AG09319 (cell line): ENCODE measurements at regions not wholly inside any gene's neighbourhood (a gene's known extent, or its start where the extent isn't known, plus 50 kb on each side); places are given as distances from the start of the nearest gene placed in this dataset.
"Not testable (repeated sequence)": the region's sequence is repeated elsewhere in the genome, so short reads cannot be mapped to it uniquely, and the experiment has no call there.

ENCODE experiments used
- DNase-seq: peaks from one replicate; pipeline ENCODE4 v3.0.0-alpha.2; 2010; ENCODE audit warnings: low read depth; ENCODE audit errors: extremely low read depth
- TF ChIP-seq, protein P1 (sequence below): IDR thresholded peaks from 2 replicates; pipeline ENCODE4 v1.5.1; 2011; ENCODE audit warnings: low read depth, mild to moderate bottlenecking, inconsistent platforms, low read length, moderate library complexity

DNA sequence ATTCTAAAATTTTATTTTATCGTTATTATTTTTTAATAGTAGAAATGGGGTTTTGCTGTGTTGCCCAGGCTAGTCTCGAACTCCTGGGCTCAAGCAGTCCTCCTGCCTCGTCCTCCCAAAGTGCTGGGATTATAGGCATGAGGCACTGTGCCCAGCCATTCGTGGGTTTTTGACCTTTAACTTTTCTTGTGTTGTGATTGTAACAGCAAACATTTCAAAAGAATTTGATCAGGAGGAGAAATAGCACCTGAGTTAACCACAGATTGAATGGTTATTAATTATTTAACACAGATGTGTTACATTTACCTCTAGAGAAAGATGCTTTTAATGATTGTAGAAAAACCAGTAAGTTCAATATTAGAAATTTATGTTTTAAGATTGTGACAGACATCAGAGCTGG lies 132.0 kb downstream of the HAUS1 start:
- TF ChIP-seq, protein P1, sequence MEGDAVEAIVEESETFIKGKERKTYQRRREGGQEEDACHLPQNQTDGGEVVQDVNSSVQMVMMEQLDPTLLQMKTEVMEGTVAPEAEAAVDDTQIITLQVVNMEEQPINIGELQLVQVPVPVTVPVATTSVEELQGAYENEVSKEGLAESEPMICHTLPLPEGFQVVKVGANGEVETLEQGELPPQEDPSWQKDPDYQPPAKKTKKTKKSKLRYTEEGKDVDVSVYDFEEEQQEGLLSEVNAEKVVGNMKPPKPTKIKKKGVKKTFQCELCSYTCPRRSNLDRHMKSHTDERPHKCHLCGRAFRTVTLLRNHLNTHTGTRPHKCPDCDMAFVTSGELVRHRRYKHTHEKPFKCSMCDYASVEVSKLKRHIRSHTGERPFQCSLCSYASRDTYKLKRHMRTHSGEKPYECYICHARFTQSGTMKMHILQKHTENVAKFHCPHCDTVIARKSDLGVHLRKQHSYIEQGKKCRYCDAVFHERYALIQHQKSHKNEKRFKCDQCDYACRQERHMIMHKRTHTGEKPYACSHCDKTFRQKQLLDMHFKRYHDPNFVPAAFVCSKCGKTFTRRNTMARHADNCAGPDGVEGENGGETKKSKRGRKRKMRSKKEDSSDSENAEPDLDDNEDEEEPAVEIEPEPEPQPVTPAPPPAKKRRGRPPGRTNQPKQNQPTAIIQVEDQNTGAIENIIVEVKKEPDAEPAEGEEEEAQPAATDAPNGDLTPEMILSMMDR: no peak
- DNase-seq: no peak

DNA sequence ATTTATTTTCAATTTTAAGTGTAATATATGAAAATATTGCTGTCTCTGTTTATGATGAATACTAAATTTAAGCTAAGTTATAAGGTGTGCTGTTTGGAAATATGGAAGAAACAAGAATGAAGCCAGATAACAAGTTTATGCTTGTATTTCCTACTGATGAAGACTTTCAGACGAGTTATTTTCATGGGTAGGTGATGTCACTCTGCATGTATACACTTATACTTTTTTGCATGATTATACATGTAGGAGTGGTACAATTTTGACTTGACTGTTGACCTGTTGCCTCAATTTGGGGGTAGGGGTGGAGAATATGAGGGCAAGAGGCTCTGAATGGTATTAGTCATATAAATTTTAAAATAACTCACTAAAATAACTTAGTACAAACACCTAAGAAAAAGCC lies 133.7 kb downstream of the HAUS1 start:
- TF ChIP-seq, protein P1: no peak
- DNase-seq: no peak

- TF ChIP-seq, protein P1: no peak
- DNase-seq: no peak
Observed at GRCh38 chr18:46239549-46239948, 135.4 kb downstream of the HAUS1 start.

DNA sequence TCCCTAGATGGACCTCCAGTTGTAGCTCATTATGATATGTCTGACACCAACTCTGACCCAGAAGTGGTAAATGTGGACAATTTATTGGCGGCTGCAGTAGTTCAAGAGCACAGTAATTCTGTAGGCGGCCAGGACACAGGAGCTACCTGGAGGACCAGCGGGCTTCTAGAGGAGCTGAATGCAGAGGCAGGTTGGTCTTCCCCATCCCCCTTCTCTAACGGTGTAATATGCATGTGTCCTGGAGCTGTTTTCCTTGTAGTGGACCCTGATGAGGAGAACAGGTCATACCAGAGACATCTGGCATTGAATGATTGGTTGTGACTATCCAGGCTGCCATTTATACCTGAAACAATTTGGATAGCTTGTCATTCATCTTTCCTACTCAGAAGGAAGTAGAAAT lies 135.8 kb downstream of the HAUS1 start:
- TF ChIP-seq, protein P1: no peak
- DNase-seq: no peak

DNA sequence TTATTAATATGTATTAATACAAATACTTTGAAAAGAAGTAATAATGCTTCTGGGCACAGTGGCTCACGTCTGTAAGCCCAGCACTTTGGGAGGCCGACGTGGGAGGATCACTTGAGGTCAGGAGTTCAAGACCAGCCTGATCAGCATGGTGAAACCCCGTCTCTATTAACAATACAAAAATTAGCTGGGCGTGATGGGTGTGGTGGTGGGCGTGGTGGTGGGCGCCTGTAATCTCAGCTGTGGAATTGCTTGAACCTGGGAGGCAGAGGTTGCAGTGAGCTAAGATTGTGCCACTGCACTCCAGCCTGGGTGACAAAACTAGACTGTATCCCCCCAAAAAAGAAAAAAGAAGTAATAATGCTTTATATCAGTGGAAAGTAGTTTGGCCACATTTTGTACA lies 137.2 kb downstream of the HAUS1 start:
- DNase-seq: not testable (repeated sequence)

- DNase-seq: no peak
- TF ChIP-seq, protein P1: no peak
Observed at GRCh38 chr18:46242183-46242582, 138.0 kb downstream of the HAUS1 start.

- DNase-seq: no peak
- TF ChIP-seq, protein P1: no peak
Observed at GRCh38 chr18:46243095-46243494, 138.9 kb downstream of the HAUS1 start.

- no peak for DNase-seq
- TF ChIP-seq, protein P1: no peak
Observed at GRCh38 chr18:46243673-46244072, 139.5 kb downstream of the HAUS1 start.
